ENCODE measurements at regions not wholly inside any gene's neighbourhood (a gene's known extent, or its start where the extent isn't known, plus 50 kb on each side); places are given as distances from the start of the nearest gene placed in this dataset.

GRCh38 chr4:132094017-132094416, 1055.1 kb upstream of the PCDH10 start:
- TF ChIP-seq CTCF (IDR thresholded peaks at IDR 0.05) (no peak), POLR2A (IDR thresholded peaks at IDR 0.05) (no peak)

All from right lobe of liver (tissue), 4 donors.